ENCODE measurements at regions not wholly inside any gene's neighbourhood (a gene's known extent, or its start where the extent isn't known, plus 50 kb on each side); places are given as distances from the start of the nearest gene placed in this dataset.

DNA sequence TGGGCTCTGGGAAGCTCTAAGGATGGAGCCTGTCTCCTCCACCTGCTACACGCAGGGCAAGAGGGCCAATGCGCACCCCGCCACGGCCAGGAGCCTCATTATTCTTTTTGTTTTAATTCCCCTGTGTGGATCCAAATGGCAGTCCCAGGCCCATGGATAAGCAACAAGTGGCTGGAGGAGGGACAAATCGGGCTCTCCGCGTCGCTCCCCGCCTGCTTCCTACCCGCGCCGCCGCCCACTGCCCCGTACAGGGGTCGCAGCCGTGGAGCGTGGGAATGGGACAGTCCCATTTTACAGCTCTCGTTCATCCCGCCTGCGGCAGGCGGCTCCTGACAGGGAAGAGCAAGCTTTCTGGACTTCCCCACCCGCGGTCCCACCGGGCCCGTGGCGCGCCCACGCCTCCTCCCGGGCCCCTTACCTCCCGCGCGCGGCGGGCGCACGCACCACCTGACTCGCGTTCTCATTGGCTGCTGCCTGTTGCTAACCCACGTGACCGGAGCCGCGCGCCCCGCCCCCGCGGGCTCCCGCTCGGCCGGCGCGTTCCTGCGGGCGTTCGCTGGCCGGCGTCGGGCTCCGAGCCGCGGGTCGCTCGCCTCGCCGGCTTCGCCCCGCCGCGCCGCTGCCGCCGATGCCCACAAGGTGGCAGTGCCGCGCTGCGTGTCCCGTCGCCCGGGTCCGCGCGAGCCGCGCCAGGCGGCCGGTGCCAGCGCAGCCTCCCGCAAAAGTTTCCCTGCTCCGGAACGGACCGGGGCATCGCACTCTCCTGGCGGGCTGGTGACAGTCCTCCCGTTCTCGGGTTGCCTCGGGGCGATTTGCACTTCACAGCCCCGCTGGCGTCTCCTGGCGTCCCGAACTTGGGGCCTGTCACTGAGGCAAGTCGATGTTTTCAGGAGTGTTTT, 93.3 kb downstream of the CD83 start (continued):
- no peak for TF ChIP-seq MZF1 (CRISPR knock-in tag; IDR thresholded peaks at IDR 0.05; ENCODE audit: borderline replicate concordance)
- TF ChIP-seq ISX (CRISPR knock-in tag; conservative IDR thresholded peaks at IDR 0.05) = no peak
- TF ChIP-seq, protein P1, sequence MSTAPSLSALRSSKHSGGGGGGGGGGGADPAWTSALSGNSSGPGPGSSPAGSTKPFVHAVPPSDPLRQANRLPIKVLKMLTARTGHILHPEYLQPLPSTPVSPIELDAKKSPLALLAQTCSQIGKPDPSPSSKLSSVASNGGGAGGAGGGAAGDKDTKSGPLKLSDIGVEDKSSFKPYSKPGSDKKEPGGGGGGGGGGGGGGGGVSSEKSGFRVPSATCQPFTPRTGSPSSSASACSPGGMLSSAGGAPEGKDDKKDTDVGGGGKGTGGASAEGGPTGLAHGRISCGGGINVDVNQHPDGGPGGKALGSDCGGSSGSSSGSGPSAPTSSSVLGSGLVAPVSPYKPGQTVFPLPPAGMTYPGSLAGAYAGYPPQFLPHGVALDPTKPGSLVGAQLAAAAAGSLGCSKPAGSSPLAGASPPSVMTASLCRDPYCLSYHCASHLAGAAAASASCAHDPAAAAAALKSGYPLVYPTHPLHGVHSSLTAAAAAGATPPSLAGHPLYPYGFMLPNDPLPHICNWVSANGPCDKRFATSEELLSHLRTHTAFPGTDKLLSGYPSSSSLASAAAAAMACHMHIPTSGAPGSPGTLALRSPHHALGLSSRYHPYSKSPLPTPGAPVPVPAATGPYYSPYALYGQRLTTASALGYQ (CRISPR knock-in tag; IDR thresholded peaks at IDR 0.05) = peak; percentile 68; the same call in 1 of the 2 replicates
- no peak for TF ChIP-seq FOSL1 (CRISPR knock-in tag; IDR thresholded peaks at IDR 0.05; ENCODE audit: borderline replicate concordance)
- TF ChIP-seq ZNF10 (CRISPR knock-in tag; IDR thresholded peaks at IDR 0.05; ENCODE audit: borderline replicate concordance, low read depth) = no peak
- TF ChIP-seq HOXD1 (CRISPR knock-in tag; IDR thresholded peaks at IDR 0.05) = peak; percentile 31; the same call in 1 of the 2 replicates
- TF ChIP-seq NR2F2 (IDR thresholded peaks at IDR 0.05; ENCODE audit: borderline replicate concordance, low read depth) = no peak
- peak; percentile 26; the same call in 1 of the 2 replicates for TF ChIP-seq ZNF205 (CRISPR knock-in tag; IDR thresholded peaks at IDR 0.05)
- TF ChIP-seq ZNF17 (CRISPR knock-in tag; IDR thresholded peaks at IDR 0.05) = no peak
- no peak for TF ChIP-seq CENPX (CRISPR knock-in tag; IDR thresholded peaks at IDR 0.05)
- TF ChIP-seq, protein P2, sequence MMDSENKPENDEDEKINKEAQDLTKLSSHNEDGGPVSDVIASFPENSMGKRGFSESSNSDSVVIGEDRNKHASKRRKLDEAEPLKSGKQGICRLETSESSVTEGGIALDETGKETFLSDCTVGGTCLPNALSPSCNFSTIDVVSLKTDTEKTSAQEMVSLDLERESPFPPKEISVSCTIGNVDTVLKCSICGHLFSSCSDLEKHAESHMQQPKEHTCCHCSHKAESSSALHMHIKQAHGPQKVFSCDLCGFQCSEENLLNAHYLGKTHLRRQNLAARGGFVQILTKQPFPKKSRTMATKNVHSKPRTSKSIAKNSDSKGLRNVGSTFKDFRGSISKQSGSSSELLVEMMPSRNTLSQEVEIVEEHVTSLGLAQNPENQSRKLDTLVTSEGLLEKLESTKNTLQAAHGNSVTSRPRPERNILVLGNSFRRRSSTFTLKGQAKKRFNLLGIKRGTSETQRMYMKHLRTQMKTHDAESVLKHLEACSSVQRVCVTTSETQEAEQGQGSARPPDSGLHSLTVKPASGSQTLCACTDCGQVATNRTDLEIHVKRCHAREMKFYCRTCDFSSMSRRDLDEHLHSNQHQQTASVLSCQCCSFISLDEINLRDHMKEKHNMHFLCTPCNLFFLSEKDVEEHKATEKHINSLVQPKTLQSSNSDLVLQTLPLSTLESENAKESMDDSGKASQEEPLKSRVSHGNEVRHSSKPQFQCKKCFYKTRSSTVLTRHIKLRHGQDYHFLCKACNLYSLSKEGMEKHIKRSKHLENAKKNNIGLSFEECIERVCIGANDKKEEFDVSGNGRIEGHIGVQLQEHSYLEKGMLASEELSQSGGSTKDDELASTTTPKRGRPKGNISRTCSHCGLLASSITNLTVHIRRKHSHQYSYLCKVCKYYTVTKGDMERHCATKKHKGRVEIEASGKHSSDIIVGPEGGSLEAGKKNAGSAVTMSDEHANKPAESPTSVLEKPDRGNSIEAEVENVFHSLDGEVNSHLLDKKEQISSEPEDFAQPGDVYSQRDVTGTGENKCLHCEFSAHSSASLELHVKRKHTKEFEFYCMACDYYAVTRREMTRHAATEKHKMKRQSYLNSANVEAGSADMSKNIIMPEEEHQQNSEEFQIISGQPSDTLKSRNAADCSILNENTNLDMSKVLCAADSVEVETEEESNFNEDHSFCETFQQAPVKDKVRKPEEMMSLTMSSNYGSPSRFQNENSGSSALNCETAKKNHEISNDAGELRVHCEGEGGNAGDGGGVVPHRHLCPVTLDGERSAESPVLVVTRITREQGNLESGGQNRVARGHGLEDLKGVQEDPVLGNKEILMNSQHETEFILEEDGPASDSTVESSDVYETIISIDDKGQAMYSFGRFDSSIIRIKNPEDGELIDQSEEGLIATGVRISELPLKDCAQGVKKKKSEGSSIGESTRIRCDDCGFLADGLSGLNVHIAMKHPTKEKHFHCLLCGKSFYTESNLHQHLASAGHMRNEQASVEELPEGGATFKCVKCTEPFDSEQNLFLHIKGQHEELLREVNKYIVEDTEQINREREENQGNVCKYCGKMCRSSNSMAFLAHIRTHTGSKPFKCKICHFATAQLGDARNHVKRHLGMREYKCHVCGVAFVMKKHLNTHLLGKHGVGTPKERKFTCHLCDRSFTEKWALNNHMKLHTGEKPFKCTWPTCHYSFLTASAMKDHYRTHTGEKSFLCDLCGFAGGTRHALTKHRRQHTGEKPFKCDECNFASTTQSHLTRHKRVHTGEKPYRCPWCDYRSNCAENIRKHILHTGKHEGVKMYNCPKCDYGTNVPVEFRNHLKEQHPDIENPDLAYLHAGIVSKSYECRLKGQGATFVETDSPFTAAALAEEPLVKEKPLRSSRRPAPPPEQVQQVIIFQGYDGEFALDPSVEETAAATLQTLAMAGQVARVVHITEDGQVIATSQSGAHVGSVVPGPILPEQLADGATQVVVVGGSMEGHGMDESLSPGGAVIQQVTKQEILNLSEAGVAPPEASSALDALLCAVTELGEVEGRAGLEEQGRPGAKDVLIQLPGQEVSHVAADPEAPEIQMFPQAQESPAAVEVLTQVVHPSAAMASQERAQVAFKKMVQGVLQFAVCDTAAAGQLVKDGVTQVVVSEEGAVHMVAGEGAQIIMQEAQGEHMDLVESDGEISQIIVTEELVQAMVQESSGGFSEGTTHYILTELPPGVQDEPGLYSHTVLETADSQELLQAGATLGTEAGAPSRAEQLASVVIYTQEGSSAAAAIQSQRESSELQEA (CRISPR knock-in tag; IDR thresholded peaks at IDR 0.05; ENCODE audit: not compliant biosample characterization) = no peak
- TF ChIP-seq PTBP1 (IDR thresholded peaks at IDR 0.05; ENCODE audit: low read depth, low read length, poor library complexity, severe bottlenecking) = no peak
- TF ChIP-seq ARID2 (CRISPR knock-in tag; IDR thresholded peaks at IDR 0.05; ENCODE audit: borderline replicate concordance) = 0 out of 2 replicates have a peak, but pooled peaks have one; percentile 9
- TF ChIP-seq, protein P3, sequence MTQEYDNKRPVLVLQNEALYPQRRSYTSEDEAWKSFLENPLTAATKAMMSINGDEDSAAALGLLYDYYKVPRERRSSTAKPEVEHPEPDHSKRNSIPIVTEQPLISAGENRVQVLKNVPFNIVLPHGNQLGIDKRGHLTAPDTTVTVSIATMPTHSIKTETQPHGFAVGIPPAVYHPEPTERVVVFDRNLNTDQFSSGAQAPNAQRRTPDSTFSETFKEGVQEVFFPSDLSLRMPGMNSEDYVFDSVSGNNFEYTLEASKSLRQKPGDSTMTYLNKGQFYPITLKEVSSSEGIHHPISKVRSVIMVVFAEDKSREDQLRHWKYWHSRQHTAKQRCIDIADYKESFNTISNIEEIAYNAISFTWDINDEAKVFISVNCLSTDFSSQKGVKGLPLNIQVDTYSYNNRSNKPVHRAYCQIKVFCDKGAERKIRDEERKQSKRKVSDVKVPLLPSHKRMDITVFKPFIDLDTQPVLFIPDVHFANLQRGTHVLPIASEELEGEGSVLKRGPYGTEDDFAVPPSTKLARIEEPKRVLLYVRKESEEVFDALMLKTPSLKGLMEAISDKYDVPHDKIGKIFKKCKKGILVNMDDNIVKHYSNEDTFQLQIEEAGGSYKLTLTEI (CRISPR knock-in tag; conservative IDR thresholded peaks at IDR 0.05) = no peak
- TF ChIP-seq ZNF460 (CRISPR knock-in tag; IDR thresholded peaks at IDR 0.05; ENCODE audit: borderline replicate concordance) = no peak
- peak; percentile 41 for TF ChIP-seq ZNF350 (CRISPR knock-in tag; IDR thresholded peaks at IDR 0.05; ENCODE audit: borderline replicate concordance, low read depth)
- TF ChIP-seq ZNF678 (CRISPR knock-in tag; IDR thresholded peaks at IDR 0.05) = no peak

Measured in HepG2 (cell line).